ENCODE measurements at regions not wholly inside any gene's neighbourhood (a gene's known extent, or its start where the extent isn't known, plus 50 kb on each side); places are given as distances from the start of the nearest gene placed in this dataset.

DNA sequence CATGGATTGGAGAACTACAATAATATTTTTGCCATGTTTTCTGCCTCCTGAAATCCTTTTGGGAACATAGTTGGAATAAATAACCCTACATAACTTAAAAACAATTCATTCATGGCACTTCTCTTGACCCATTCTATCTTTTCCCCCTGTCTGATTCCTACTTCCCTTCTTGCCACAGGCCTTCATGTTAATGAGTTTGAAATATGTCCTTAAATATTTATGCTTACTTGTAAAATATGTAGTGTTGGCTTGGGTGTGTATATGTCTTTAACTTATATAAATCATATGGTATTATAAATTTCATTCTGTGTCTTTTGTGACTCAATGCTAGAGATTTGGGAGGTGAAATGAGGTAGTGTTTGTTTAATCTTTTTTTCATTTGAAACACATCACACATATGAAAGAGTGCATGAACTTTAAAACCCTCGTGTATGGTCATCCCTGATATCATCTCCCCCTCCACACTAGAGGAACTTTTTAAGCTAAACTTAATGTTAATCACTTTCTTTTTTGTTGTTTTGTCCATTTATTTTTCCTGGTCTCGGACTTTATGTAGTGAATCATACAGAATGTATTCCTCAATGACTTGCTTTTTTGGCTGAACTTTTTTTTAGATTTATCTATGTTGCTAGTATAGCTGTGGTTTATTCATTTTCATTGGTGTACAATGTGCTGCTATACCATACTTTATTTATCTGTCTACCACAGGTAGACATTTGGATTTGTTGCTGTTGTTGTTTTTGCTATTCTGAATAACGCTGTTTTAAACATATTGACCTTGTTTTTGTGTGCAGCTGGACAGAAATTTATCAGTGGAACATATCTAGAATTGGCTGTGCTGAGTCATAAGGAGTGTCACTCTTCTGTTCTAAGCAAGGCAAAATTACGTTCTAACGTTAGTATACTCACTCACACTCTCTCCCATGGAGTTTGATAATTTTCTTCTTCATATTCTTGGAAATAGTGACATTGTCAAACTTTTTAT is 441.6 kb downstream of the PLPP3 start:
- peaks cover 0 to 9% (median 0%) of the 10 kb centered on the region in 4 donors for H3K27me3 ChIP-seq
- intact Hi-C loops (cut with DNase I): no loop called here
- no peak for DNase-seq
- WGBS, 2 donors: 52 to 60% methylated on average over 5 of the region's 5 CpGs
- TF ChIP-seq CTCF (IDR thresholded peaks at IDR 0.05): no peak
- TF ChIP-seq POLR2A (IDR thresholded peaks at IDR 0.05): no peak
- H3K4me1 ChIP-seq: peaks cover 0 to 7% (median 0%) of the 10 kb centered on the region in 3 donors
- no peak overlapping the region for H3K27ac ChIP-seq
- no peaks in the 10 kb centered on the region for H3K9me3 ChIP-seq
- no peaks in the 10 kb centered on the region for H3K36me3 ChIP-seq
- no peak overlapping the region for H3K4me3 ChIP-seq

- 70 to 77% methylated on average over 4 of the region's 4 CpGs for WGBS, 2 donors
- no peak overlapping the region for H3K27ac ChIP-seq
- intact Hi-C loops (cut with DNase I): no loop called here
- H3K4me3 ChIP-seq: no peak overlapping the region
- no peaks in the 10 kb centered on the region for H3K9me3 ChIP-seq
- DNase-seq: no peak
- peaks cover 0 to 9% (median 0%) of the 10 kb centered on the region in 4 donors for H3K27me3 ChIP-seq
- H3K36me3 ChIP-seq: no peaks in the 10 kb centered on the region
- peaks cover 0 to 7% (median 0%) of the 10 kb centered on the region in 3 donors for H3K4me1 ChIP-seq
- TF ChIP-seq POLR2A (IDR thresholded peaks at IDR 0.05) (no peak), CTCF (IDR thresholded peaks at IDR 0.05) (no peak)
Observed at GRCh38 chr1:56137090-56137489, 442.3 kb downstream of the PLPP3 start.

- no peak overlapping the region for H3K27ac ChIP-seq
- TF ChIP-seq CTCF (IDR thresholded peaks at IDR 0.05): no peak
- TF ChIP-seq POLR2A (IDR thresholded peaks at IDR 0.05): no peak
- peaks cover 0 to 7% (median 0%) of the 10 kb centered on the region in 3 donors for H3K4me1 ChIP-seq
- DNase-seq: no peak
- H3K9me3 ChIP-seq: no peaks in the 10 kb centered on the region
- peaks cover 0 to 9% (median 0%) of the 10 kb centered on the region in 4 donors for H3K27me3 ChIP-seq
- H3K4me3 ChIP-seq: no peak overlapping the region
- no peaks in the 10 kb centered on the region for H3K36me3 ChIP-seq
- intact Hi-C loops (cut with DNase I): no loop called here
Observed at GRCh38 chr1:56135864-56136147, 443.6 kb downstream of the PLPP3 start.

DNA sequence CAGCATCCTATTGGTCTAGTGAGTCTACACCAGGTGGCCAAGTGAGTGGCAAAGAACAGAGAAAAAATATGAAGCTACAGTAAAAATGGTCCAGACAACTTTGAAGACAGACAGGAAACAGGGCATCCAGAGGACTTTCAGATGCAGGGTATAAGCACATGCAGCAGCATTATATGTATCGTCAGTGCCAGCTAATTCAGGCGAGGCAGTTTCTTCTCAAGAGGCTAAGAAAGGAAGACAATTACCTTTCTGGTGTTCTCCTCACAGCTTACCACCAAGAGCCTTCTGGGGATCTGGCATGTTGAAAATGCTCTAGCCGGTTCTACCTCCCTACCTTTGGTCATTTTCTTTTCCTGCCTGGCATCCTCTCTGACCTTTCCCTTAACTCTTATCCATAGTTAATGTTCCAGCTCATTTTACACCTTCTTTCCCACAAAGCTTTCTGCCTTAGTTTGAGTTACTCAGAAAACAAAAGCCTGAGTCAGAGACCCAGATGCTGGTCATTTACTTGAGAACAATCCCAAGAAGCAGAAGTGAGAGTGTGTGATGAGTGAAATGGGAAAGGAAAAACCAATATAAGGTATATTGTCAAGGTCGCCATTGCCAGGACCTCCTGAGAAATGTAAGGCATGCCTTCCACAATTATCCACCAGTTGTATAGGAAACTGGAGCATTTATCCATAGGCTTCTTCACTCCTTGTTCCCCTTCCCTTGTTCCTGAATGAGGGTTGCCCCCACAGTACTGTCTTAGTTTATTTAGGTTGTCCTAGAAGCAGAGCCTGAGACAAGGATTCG is 444.1 kb downstream of the PLPP3 start:
- Histone ChIP-seq H3K27me3 (peaks cover 0 to 9% (median 0%) of the 10 kb centered on the region in 4 donors), H3K4me3 (no peak overlapping the region), H3K36me3 (no peaks in the 10 kb centered on the region), H3K27ac (no peak overlapping the region), H3K4me1 (peaks cover 0 to 7% (median 0%) of the 10 kb centered on the region in 3 donors), H3K9me3 (no peaks in the 10 kb centered on the region)
- WGBS, 2 donors: 80 to 86% methylated on average over 5 of the region's 5 CpGs
- DNase-seq: no peak
- no peak for TF ChIP-seq POLR2A (IDR thresholded peaks at IDR 0.05)
- TF ChIP-seq CTCF (IDR thresholded peaks at IDR 0.05): no peak
- intact Hi-C loops (cut with DNase I): no loop called here
